Suprapubic skin (tissue), 4 donors: ENCODE measurements at regions not wholly inside any gene's neighbourhood (a gene's known extent, or its start where the extent isn't known, plus 50 kb on each side); places are given as distances from the start of the nearest gene placed in this dataset.

Source experiments
- CTCF ChIP-seq, 2 donors: fragments of 200-600 bp in 1 of 2; fragments of 450-650 bp in 1 of 2; sonication (generic) in 1 of 2; IDR thresholded peaks; one replicate each; pipeline ENCODE4 v1.5.1; 2016 to 2019; ENCODE audit warnings: antibody characterized with exemption in 2 of 2, mild to moderate bottlenecking in 1 of 2, moderate library complexity in 1 of 2
- EP300 ChIP-seq: sonication (generic); formaldehyde crosslinking; IDR thresholded peaks from one replicate; pipeline ENCODE4 v1.6.1; 2017; ENCODE audit warnings: antibody characterized with exemption
- POLR2AphosphoS5 ChIP-seq, 3 donors: sonication (generic); formaldehyde crosslinking; IDR thresholded peaks; one replicate each; pipeline ENCODE4 v1.6.1; 2017; ENCODE audit warnings: antibody characterized with exemption in 3 of 3

- TF ChIP-seq CTCF (IDR thresholded peaks at IDR 0.05) (no peak), POLR2AphosphoS5 (IDR thresholded peaks at IDR 0.05) (no peak), EP300 (no peak)
Observed at GRCh38 chr5:97550818-97551217, 367.8 kb upstream of the RIOK2 start.
